Transverse colon (tissue), 4 donors: ENCODE measurements at regions not wholly inside any gene's neighbourhood (a gene's known extent, or its start where the extent isn't known, plus 50 kb on each side); places are given as distances from the start of the nearest gene placed in this dataset.

Experiments used
- DNase-seq: peaks from one replicate; pipeline ENCODE4 v3.0.0-alpha.2; 2019
- H3K27ac ChIP-seq, 4 donors: fragments of 200-600 bp; sonication (generic); 2 replicates each; pipeline ENCODE4 v1.5.1; 2016 to 2018; ENCODE audit warnings: inconsistent platforms in 4 of 4
- H3K27me3 ChIP-seq: fragments of 200-600 bp; sonication (generic); 2 replicates; pipeline ENCODE4 v1.5.1; 2017; ENCODE audit warnings: inconsistent platforms
- H3K36me3 ChIP-seq, 4 donors: fragments of 200-600 bp; sonication (generic); 2 replicates each; pipeline ENCODE4 v1.5.1; 2017 to 2019; ENCODE audit warnings: inconsistent platforms in 4 of 4
- H3K4me1 ChIP-seq, 4 donors: fragments of 200-600 bp; sonication (generic); 2 replicates each; pipeline ENCODE4 v1.5.1; 2017 to 2020; ENCODE audit warnings: inconsistent platforms in 4 of 4
- H3K4me3 ChIP-seq, 4 donors: fragments of 200-600 bp; sonication (generic); 1 replicate in 1 of 4; 2 replicates in 3 of 4; pipeline versions ENCODE4 v1.5.1 to v1.6.1; 2017 to 2019; ENCODE audit warnings: inconsistent platforms in 4 of 4
- H3K9me3 ChIP-seq, 2 donors: fragments of 200-600 bp; sonication (generic); 2 replicates each; pipeline ENCODE4 v1.5.1; 2017 to 2019; ENCODE audit warnings: inconsistent platforms in 2 of 2
- EP300 ChIP-seq: sonication (generic); formaldehyde crosslinking; IDR thresholded peaks from one replicate; pipeline ENCODE4 v1.6.1; 2017; ENCODE audit warnings: antibody characterized with exemption, low read depth
- POLR2A ChIP-seq: fragments of 450-650 bp; IDR thresholded peaks from one replicate; pipeline ENCODE4 v1.6.1; 2016; ENCODE audit warnings: antibody characterized with exemption, mild to moderate bottlenecking, moderate library complexity
- POLR2AphosphoS5 ChIP-seq, 3 donors: sonication (generic); formaldehyde crosslinking; IDR thresholded peaks; one replicate each; pipeline ENCODE4 v1.6.1; 2016; ENCODE audit warnings: antibody characterized with exemption in 3 of 3
- WGBS, 2 donors: methylation state at CpG; one replicate each; pipeline ENCODE4 v1.1.5; 2018; ENCODE audit warnings: low coverage in 1 of 2; 5-methylcytosine and 5-hydroxymethylcytosine counted together
- in situ Hi-C, 4 donors: fragments of 200-750 bp; cut with MboI; loops; one replicate each; pipeline versions ENCODE4 v1.15.0 to v1.15.1; 2017; ENCODE audit warnings: low sequenced_read_pairs in 3 of 4, low pct_ligation_motif_present in 1 of 4, low pct_unique_long_range_greater_than_20kb in 1 of 4
- intact Hi-C: fragments of 100-400 bp; cut with DNase I; formaldehyde crosslinking; loops from one replicate; pipeline ENCODE4 v1.15.1; 2023; ENCODE audit warnings: low total_unique reads
- TF ChIP-seq, protein P1 (sequence below), 5 experiments: fragments of 200-600 bp in 3 of 5; fragments of 450-650 bp in 2 of 5; sonication (generic) in 3 of 5; IDR thresholded peaks; 1 replicate in 2 of 5; 2 replicates in 3 of 5; pipeline ENCODE4 v1.5.1; 2016 to 2017; ENCODE audit warnings: antibody characterized with exemption in 5 of 5, inconsistent platforms in 3 of 5, mild to moderate bottlenecking in 2 of 5, moderate library complexity in 1 of 5

DNA sequence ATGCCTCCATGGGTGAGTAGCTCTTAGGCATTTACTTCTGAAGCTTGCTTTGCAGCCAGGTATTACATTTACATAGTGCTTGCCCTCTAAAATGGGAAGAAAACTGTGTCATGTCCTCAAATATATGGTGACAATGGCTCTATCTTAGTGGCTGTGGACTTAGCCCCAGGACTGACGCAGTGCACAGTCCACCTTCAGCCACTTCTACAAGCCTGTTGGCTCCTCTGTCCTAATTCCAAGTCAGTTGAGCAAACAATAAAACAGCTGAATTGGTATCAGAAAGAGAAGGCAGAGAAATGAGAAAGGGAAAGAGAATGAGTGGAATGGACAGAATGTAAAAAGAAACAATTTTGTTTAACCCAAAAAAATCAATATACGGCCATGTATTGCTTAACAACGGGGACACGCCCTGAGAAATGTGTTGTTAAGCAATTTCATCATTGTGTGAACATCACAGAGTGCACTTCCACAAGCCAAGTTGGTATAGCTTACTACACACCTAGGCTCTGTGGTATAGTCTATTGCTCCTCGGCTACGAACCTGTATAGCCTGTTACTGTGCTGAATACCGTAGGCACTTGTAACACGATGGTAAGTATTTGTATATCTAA, 93.5 kb downstream of the GRIN2B start:
- H3K36me3 ChIP-seq = no peaks in the 10 kb centered on the region

GRCh38 chr12:13882176-13882575, 99.2 kb downstream of the GRIN2B start:
- TF ChIP-seq EP300 (no peak), POLR2AphosphoS5 (IDR thresholded peaks at IDR 0.05) (no peak), POLR2A (no peak)
- TF ChIP-seq, protein P1, sequence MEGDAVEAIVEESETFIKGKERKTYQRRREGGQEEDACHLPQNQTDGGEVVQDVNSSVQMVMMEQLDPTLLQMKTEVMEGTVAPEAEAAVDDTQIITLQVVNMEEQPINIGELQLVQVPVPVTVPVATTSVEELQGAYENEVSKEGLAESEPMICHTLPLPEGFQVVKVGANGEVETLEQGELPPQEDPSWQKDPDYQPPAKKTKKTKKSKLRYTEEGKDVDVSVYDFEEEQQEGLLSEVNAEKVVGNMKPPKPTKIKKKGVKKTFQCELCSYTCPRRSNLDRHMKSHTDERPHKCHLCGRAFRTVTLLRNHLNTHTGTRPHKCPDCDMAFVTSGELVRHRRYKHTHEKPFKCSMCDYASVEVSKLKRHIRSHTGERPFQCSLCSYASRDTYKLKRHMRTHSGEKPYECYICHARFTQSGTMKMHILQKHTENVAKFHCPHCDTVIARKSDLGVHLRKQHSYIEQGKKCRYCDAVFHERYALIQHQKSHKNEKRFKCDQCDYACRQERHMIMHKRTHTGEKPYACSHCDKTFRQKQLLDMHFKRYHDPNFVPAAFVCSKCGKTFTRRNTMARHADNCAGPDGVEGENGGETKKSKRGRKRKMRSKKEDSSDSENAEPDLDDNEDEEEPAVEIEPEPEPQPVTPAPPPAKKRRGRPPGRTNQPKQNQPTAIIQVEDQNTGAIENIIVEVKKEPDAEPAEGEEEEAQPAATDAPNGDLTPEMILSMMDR (IDR thresholded peaks at IDR 0.05) = no peak
- DNase-seq = no peak

More for the DNA sequence above, 93.5 kb downstream of the GRIN2B start:
- H3K27me3 ChIP-seq = no peaks in the 10 kb centered on the region
- peak; percentile 33 for DNase-seq
- 49 to 56% methylated on average over 8 of the region's 8 CpGs for WGBS, 2 donors
- TF ChIP-seq POLR2AphosphoS5 (IDR thresholded peaks at IDR 0.05) (peak in 1 of 3 donors; percentile 28), EP300 (no peak), POLR2A (no peak)
- TF ChIP-seq, protein P1 (IDR thresholded peaks at IDR 0.05) = no peak
- peaks cover 0 to 10% (median 3%) of the 10 kb centered on the region in 4 donors for H3K4me1 ChIP-seq
- H3K27ac ChIP-seq = peak overlapping the region in 3 of 4 donors; percentile 29 to 60 (median 55)
- intact Hi-C loops = no loop called here
- no peak overlapping the region for H3K4me3 ChIP-seq
- in situ Hi-C loops = no loop called here
- no peaks in the 10 kb centered on the region for H3K9me3 ChIP-seq

GRCh38 chr12:13880613-13881012, 100.8 kb downstream of the GRIN2B start:
- no peak for TF ChIP-seq POLR2A
- TF ChIP-seq EP300 = no peak
- TF ChIP-seq POLR2AphosphoS5 (IDR thresholded peaks at IDR 0.05) = no peak
- TF ChIP-seq, protein P1 (IDR thresholded peaks at IDR 0.05) = no peak
- H3K4me3 ChIP-seq = no peak overlapping the region
- in situ Hi-C loops = no loop called here

More at GRCh38 chr12:13882176-13882575, 99.2 kb downstream of the GRIN2B start:
- Histone ChIP-seq H3K36me3 (no peaks in the 10 kb centered on the region), H3K4me1 (no peaks in the 10 kb centered on the region), H3K4me3 (no peak overlapping the region), H3K27ac (no peak overlapping the region), H3K27me3 (no peaks in the 10 kb centered on the region), H3K9me3 (no peaks in the 10 kb centered on the region)
- WGBS, 2 donors = 59 to 61% methylated on average over 4 of the region's 4 CpGs
- in situ Hi-C loops (no loop called here), intact Hi-C loops (no loop called here)

GRCh38 chr12:13875744-13876143, 105.7 kb downstream of the GRIN2B start:
- no peak overlapping the region for H3K27ac ChIP-seq
- TF ChIP-seq POLR2A (no peak), EP300 (no peak), POLR2AphosphoS5 (IDR thresholded peaks at IDR 0.05) (no peak)
- TF ChIP-seq, protein P1 (IDR thresholded peaks at IDR 0.05) = no peak
- intact Hi-C loops (no loop called here), in situ Hi-C loops (no loop called here)
- no peaks in the 10 kb centered on the region for H3K9me3 ChIP-seq
- H3K27me3 ChIP-seq = no peaks in the 10 kb centered on the region
- DNase-seq = no peak
- 81 to 87% methylated on average over 4 of the region's 4 CpGs for WGBS, 2 donors
- H3K4me3 ChIP-seq = no peak overlapping the region
- no peaks in the 10 kb centered on the region for H3K4me1 ChIP-seq
- no peaks in the 10 kb centered on the region for H3K36me3 ChIP-seq

More at GRCh38 chr12:13880613-13881012, 100.8 kb downstream of the GRIN2B start:
- Histone ChIP-seq H3K9me3 (no peaks in the 10 kb centered on the region), H3K4me1 (no peaks in the 10 kb centered on the region), H3K27ac (no peak overlapping the region), H3K36me3 (no peaks in the 10 kb centered on the region), H3K27me3 (no peaks in the 10 kb centered on the region)
- intact Hi-C loops = no loop called here
- 45 to 65% methylated on average over 2 to 4 of the region's 4 CpGs for WGBS, 2 donors
- DNase-seq = no peak
